GM19324 (cell line): ENCODE measurements at regions not wholly inside any gene's neighbourhood (a gene's known extent, or its start where the extent isn't known, plus 50 kb on each side); places are given as distances from the start of the nearest gene placed in this dataset.

ENCODE experiments used
- ATAC-seq: cut with Tn5 transposase; IDR thresholded peaks from one replicate; pipeline ENCODE4 v1.9.1; 2021; ENCODE audit warnings: mild to moderate bottlenecking, moderate library complexity; ENCODE audit not compliant: unreplicated experiment, low FRiP score

GRCh38 chr5:116672203-116672602, 97.6 kb upstream of the SEMA6A start:
- no peak for ATAC-seq

- ATAC-seq, result peak; percentile 94
Observed at GRCh38 chr5:116671211-116671736, 96.7 kb upstream of the SEMA6A start.

DNA sequence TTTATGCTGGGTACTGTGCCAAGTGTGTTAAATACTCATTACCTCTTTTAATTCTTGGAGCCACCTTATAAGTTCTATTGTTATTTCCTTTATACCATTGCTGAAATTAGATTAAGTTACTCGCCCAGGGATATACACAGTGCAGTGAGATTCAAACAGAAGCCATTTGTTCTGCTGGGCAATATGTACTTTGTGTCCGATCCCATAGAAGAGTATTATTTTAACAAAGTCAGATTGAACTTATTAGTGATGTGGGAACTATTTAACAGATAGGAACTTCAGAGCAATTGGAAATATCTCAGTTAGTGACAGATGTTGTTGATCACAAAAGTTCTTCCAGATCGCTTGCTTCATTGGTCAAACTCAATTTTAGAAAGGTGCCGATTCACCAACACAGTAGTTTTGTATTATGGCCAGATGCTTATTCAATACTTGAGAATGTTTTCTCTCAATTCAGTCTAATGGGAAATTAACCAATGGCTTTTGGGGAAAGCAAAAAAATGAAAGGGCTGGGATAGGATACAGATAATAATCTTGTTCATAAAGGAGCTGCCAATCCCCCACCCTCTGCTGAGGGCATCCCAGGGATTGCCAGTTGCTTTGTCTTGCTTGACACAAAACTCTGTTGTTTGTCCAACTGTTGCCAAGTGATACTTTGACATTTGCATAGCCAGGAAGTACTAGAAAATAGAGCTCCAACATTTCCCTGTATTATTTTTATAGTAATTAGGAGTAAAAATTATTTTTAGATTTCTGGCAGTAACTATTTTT, 94.8 kb upstream of the SEMA6A start:
- ATAC-seq, result no peak

- no peak for ATAC-seq
Observed at GRCh38 chr5:116668390-116668789, 93.8 kb upstream of the SEMA6A start.

DNA sequence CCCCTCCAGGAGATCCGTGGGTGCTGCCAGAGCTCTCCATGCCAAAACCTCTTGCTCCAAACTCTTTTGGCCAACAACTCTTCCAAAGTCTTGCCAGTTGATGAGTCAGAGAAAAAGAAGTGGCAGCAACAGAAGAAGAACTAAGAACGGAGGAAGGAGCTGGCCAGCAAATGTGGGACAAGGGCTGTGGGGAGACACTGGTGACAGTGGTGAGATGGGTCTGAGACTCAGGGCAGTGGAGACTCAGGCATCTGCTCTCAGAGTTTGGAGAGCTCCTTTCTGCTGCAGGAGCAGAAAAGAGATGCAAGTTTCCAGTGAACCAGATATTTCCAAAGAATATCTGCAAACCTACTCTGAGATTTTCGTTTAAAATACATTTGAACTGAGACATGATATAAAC, 92.3 kb upstream of the SEMA6A start:
- ATAC-seq, result no peak

- no peak for ATAC-seq
Observed at GRCh38 chr5:116664988-116665387, 90.4 kb upstream of the SEMA6A start.

DNA sequence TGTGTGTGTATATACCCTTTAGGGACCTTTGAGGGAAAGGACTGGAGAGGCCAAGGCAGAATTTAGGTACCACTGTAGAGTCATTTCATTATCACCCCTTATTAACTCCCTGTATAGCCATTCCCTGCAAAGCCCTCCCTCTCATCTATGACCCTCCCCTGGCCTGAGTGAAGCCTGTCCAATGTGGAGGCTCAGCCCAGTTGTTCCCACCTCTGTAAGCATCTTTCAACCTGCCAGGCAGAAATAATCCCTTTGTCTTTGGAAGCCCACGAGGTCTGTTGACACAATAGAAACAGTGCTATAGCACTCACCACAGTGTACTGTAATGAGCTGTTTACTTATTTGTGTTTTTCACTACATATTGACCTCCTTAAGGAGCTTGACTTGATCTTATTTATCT, 88.5 kb upstream of the SEMA6A start:
- no peak for ATAC-seq

DNA sequence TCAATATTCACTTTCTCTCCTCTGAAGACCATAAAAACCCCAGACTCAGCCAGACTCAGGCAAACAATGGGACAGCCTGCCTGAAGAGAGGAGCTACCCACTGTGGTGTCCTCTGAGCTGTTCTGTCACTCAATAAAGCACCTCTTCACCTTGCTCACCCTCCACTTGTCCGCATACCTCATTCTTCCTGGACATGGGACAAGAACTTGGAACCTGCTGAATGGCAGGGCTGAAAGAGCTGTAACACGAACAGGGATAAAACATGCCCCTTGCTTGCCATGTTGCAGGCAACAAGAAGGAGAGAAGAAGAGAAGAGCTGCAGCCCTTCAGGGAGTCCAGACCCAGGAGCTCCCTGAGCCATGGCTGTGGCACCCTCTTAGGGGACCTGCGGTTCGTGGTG, 86.8 kb upstream of the SEMA6A start:
- ATAC-seq, result no peak

DNA sequence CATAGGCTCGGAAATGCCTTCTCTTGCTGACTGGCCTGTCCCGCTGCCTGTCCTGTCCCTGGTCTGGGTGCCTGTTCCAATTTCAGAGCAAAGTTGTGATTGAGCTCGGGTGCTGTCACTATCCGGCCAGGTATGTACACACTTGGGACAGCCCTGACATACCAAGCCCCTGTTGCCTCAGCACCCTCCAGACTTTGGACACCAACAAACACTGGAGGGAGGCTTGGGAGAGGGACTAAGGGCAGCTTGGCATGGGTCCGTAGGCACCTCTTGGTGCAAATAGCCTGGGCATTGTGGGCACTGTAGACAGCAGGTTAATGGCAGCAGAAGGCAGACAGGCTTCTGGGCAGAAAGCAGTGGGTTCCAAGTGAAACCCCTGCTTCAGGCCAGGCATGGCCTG, 86.3 kb upstream of the SEMA6A start:
- ATAC-seq, result no peak

- ATAC-seq, result no peak
Observed at GRCh38 chr5:116658830-116659229, 84.2 kb upstream of the SEMA6A start.

- no peak for ATAC-seq
Observed at GRCh38 chr5:116658141-116658540, 83.5 kb upstream of the SEMA6A start.

DNA sequence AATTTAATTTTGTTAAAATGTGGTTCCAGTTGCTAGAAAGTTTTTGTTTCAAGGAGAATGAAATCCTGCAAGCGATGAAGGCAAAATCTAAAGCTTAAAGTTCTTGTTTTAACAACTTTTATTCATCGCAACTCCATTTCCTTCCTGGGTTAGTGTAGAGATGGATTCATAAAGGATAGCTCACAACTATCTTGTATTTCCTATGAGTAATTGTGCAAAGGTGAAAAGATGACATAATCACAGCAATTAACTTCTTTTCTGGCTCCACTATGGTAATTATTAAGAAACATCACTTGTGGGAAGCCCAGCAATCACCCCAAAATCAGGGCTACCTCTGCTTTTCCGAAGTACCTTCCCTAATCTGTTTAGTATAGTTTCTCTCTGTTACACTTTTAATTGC, 80.8 kb upstream of the SEMA6A start:
- ATAC-seq, result no peak

GRCh38 chr5:116654925-116655324, 80.3 kb upstream of the SEMA6A start:
- ATAC-seq, result no peak

DNA sequence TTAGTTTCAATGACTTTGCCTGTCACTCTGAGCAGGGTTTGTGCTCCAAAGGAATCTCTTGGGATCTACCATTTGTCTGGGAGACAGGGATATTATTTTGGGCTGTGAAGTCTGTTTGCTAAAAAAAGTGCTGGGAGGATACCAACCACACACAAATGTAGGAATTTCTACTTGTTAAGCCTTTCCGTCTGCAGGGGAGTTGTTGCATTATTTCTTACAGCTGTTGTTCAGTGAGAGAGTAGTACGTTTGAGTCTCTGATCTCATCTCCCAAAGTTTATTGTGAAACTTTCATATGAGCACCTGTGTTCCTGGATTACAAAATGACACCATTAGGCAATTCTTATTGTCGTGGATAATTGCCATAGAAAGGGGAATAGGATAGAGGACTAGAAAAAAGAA, 78.3 kb upstream of the SEMA6A start:
- ATAC-seq, result no peak

DNA sequence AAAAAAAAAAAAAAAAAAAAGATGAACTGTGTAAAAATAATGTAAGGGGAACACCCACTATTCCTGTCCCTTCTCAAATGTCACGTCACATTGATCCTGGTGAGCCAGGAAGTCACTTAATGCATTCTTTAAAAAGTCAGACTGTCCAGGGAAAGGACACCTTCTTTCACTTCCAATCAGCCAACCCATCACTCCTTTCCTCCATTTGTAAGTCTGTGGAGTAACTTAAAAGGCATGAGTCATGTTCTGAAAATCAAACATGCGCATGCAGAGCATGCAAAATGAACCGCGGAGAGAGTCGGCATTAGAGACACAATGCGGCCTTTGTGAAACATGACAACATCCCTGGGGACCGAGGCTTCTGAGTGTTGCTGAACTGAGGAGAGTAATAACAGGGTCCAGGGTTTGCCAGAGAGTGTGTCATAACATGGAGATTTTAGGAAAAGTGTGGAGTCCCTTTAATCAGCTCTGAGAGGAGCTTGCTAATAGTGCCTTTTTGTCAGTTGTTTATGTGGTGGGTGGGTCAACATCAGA, 77.6 kb upstream of the SEMA6A start:
- ATAC-seq, result peak; percentile 90

DNA sequence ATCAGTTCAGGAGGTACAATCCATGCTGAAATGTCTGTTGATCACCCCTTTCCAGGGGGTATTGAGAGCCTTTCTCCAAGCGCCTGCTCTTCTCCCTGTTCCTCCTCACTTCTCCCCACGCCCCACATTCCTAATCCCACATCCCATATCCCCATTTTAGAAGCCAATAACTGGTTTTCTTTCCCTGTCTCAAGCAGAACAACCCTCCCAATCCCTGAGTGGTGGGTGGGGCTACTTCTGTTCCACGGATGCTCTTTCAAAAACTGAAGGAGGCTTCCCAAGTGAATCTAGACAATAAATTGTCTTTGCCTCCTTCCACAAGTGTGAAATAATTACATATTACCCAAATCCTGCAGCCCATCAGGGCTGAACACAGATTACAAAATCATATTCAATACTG, 77.0 kb upstream of the SEMA6A start:
- no peak for ATAC-seq

DNA sequence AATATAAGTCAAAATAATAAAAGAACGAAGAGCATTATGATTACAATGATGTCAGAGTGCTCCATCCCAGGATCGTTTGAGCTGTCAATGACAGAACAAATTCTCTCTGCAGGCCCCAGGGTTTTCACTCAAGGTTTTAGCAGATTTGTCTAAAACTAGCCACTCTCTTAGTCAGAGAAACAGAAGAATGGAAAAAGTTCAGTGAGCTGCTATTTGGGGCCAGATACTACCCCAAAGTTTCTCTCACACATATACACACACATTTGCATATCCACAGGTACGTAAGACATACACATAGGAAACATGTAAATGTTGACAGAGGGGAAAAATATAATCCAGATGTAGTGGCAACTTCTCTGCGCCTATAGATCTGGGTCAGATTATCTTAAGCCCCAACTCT, 76.3 kb upstream of the SEMA6A start:
- no peak for ATAC-seq

DNA sequence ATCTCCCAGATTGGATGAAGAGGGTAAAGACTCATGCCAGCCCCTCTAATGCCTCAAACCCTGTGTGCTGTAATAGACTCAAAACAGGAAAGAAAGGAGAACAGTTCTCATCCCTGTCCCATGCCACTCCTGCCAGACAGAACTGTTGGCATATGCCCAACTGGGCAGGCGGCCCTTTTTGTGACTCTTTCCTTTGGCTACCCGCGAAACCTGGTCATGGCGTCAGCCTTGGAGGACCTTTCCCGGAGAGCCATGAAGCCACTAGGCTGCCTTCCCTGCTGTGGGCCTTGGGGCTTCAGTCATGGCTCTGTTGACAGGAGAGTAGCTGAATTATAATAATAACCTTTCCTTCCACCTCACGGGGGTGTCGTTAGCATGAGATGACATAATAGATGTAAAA, 75.9 kb upstream of the SEMA6A start:
- no peak for ATAC-seq

GRCh38 chr5:116646611-116647289, 72.1 kb upstream of the SEMA6A start:
- no peak for ATAC-seq

GRCh38 chr5:116645627-116646026, 71.0 kb upstream of the SEMA6A start:
- no peak for ATAC-seq

GRCh38 chr5:116640236-116640635, 65.6 kb upstream of the SEMA6A start:
- ATAC-seq, result no peak
